ENCODE measurements at regions not wholly inside any gene's neighbourhood (a gene's known extent, or its start where the extent isn't known, plus 50 kb on each side); places are given as distances from the start of the nearest gene placed in this dataset.

- Histone ChIP-seq H2AFZ (ENCODE audit: low read depth, low read length) (no peak overlapping the region), H4K20me1 (replicated peaks; ENCODE audit: control insufficient read depth, extremely low read depth, insufficient read depth, low read length) (no peaks in the 10 kb centered on the region), H3K36me3 (ENCODE audit: control insufficient read depth in 2 of 2, extremely low read depth in 1 of 2, insufficient read depth in 2 of 2, low read length in 2 of 2) (no peaks in the 10 kb centered on the region), H3K9me1 (replicated peaks; ENCODE audit: control insufficient read depth, extremely low read depth, insufficient read depth, low read length) (no peaks in the 10 kb centered on the region), H3K4me2 (ENCODE audit: insufficient read depth, low read length) (no peak overlapping the region), H3K9ac (replicated peaks; ENCODE audit: extremely low read depth, insufficient read depth, low read length) (no peak overlapping the region), H3K9me3 (replicated peaks; ENCODE audit: control insufficient read depth, insufficient read depth, low read length) (peaks cover 2% of the 10 kb centered on the region), H3K27me3 (ENCODE audit: control insufficient read depth in 2 of 2, insufficient read depth in 2 of 2, low read length in 2 of 2) (no peaks in the 10 kb centered on the region), H3K79me2 (ENCODE audit: control insufficient read depth, insufficient read depth, low read length) (no peaks in the 10 kb centered on the region), H3K4me1 (ENCODE audit: control insufficient read depth, extremely low read depth, insufficient read depth, low read length) (no peaks in the 10 kb centered on the region), H3K27ac (ENCODE audit: insufficient read depth, low read depth, low read length) (no peak overlapping the region), H3K4me3 (replicated peaks in 1 of 3; ENCODE audit: insufficient read depth in 1 of 3, low read depth in 1 of 3, low read length in 3 of 3) (no peak overlapping the region)
- no TSS peak for BruUV-seq (replicated peaks)
- FAIRE-seq (no peak), DNase-seq (ENCODE audit: low read depth, low spot score) (no peak)
- POLR2A ChIA-PET = no interaction called here
- intact Hi-C loops (cut with micrococcal nuclease) (no loop called here), dilution Hi-C loops (cut with MboI; ENCODE audit: extremely low pct_ligation_motif_present, low sequenced_read_pairs) (no loop called here)
- TF ChIP-seq MYC (IDR thresholded peaks at IDR 0.05; ENCODE audit: low read depth, low read length) = no peak
- TF ChIP-seq POLR2AphosphoS5 (IDR thresholded peaks at IDR 0.05; ENCODE audit: insufficient read depth, low read depth, low read length) = no peak
- CTCF ChIA-PET = no interaction called here
These were observed 576.5 kb downstream of the MED13L start for GRCh38 chr12:115700896-115701465.

- Histone ChIP-seq H3K9me1 (replicated peaks; ENCODE audit: control insufficient read depth, extremely low read depth, insufficient read depth, low read length) (no peaks in the 10 kb centered on the region), H4K20me1 (replicated peaks; ENCODE audit: control insufficient read depth, extremely low read depth, insufficient read depth, low read length) (no peaks in the 10 kb centered on the region), H3K4me2 (ENCODE audit: insufficient read depth, low read length) (no peak overlapping the region), H3K4me1 (ENCODE audit: control insufficient read depth, extremely low read depth, insufficient read depth, low read length) (no peaks in the 10 kb centered on the region), H3K27me3 (ENCODE audit: control insufficient read depth in 2 of 2, insufficient read depth in 2 of 2, low read length in 2 of 2) (no peaks in the 10 kb centered on the region), H3K9me3 (replicated peaks; ENCODE audit: control insufficient read depth, insufficient read depth, low read length) (peaks cover 2% of the 10 kb centered on the region), H3K9ac (replicated peaks; ENCODE audit: extremely low read depth, insufficient read depth, low read length) (no peak overlapping the region), H3K27ac (ENCODE audit: insufficient read depth, low read depth, low read length) (no peak overlapping the region), H3K36me3 (ENCODE audit: control insufficient read depth in 2 of 2, extremely low read depth in 1 of 2, insufficient read depth in 2 of 2, low read length in 2 of 2) (no peaks in the 10 kb centered on the region), H3K4me3 (replicated peaks in 1 of 3; ENCODE audit: insufficient read depth in 1 of 3, low read depth in 1 of 3, low read length in 3 of 3) (no peak overlapping the region), H3K79me2 (ENCODE audit: control insufficient read depth, insufficient read depth, low read length) (no peaks in the 10 kb centered on the region), H2AFZ (ENCODE audit: low read depth, low read length) (no peak overlapping the region)
- ChIA-PET POLR2A (no interaction called here), CTCF (no interaction called here)
- BruUV-seq (replicated peaks) = no TSS peak
- dilution Hi-C loops (cut with MboI; ENCODE audit: extremely low pct_ligation_motif_present, low sequenced_read_pairs) (no loop called here), intact Hi-C loops (cut with micrococcal nuclease) (no loop called here)
- no peak for DNase-seq (ENCODE audit: low read depth, low spot score)
- TF ChIP-seq JUN (IDR thresholded peaks at IDR 0.05; ENCODE audit: borderline replicate concordance, insufficient read depth, insufficient read length, low read depth) (no peak), GATA2 (IDR thresholded peaks at IDR 0.05; ENCODE audit: insufficient read depth, insufficient read length, low read depth, low read length) (no peak), MAX (IDR thresholded peaks at IDR 0.05; ENCODE audit: insufficient read depth, insufficient read length) (no peak), POLR2A (IDR thresholded peaks at IDR 0.05; ENCODE audit: low read depth, low read length) (no peak), EZH2 (IDR thresholded peaks at IDR 0.05; ENCODE audit: borderline replicate concordance, low read depth, low read length, severe bottlenecking) (no peak), MYC (IDR thresholded peaks at IDR 0.05; ENCODE audit: low read depth, low read length) (no peak), FOS (IDR thresholded peaks at IDR 0.05; ENCODE audit: borderline replicate concordance, insufficient read depth, low read length) (no peak), POLR2AphosphoS5 (IDR thresholded peaks at IDR 0.05; ENCODE audit: insufficient read depth, low read depth, low read length) (no peak)
- TF ChIP-seq, protein P1, sequence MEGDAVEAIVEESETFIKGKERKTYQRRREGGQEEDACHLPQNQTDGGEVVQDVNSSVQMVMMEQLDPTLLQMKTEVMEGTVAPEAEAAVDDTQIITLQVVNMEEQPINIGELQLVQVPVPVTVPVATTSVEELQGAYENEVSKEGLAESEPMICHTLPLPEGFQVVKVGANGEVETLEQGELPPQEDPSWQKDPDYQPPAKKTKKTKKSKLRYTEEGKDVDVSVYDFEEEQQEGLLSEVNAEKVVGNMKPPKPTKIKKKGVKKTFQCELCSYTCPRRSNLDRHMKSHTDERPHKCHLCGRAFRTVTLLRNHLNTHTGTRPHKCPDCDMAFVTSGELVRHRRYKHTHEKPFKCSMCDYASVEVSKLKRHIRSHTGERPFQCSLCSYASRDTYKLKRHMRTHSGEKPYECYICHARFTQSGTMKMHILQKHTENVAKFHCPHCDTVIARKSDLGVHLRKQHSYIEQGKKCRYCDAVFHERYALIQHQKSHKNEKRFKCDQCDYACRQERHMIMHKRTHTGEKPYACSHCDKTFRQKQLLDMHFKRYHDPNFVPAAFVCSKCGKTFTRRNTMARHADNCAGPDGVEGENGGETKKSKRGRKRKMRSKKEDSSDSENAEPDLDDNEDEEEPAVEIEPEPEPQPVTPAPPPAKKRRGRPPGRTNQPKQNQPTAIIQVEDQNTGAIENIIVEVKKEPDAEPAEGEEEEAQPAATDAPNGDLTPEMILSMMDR (IDR thresholded peaks at IDR 0.05; ENCODE audit: extremely low read depth in 1 of 2, insufficient read depth in 1 of 2, low read depth in 1 of 2, low read length in 2 of 2) = no peak
- FAIRE-seq = no peak
These were observed 577.4 kb downstream of the MED13L start for GRCh38 chr12:115700081-115700480.

Data from endothelial cell of umbilical vein (primary cell).